ENCODE measurements at regions not wholly inside any gene's neighbourhood (a gene's known extent, or its start where the extent isn't known, plus 50 kb on each side); places are given as distances from the start of the nearest gene placed in this dataset.

DNA sequence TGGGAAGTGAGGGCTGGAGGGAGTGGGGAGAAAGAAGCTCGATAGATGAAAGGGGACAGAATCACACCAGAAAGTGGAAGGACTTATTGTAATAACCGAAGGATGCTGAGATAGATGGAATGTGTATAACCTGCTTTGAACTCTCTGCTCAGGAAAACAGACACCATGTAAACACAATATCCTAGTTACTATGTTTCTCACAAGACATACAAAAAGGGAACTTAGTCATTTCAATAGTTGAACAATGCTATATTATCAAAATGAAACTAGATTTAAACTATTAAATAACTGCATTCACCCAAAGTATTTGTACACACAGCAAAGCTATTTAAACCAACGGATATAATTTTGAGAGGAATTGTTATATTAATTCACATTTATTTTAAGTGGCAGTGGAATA is 108.3 kb upstream of the GADL1 start:
- DNase-seq (ENCODE audit: extremely low read depth in 1 of 2, low read depth in 1 of 2): no peak

DNA sequence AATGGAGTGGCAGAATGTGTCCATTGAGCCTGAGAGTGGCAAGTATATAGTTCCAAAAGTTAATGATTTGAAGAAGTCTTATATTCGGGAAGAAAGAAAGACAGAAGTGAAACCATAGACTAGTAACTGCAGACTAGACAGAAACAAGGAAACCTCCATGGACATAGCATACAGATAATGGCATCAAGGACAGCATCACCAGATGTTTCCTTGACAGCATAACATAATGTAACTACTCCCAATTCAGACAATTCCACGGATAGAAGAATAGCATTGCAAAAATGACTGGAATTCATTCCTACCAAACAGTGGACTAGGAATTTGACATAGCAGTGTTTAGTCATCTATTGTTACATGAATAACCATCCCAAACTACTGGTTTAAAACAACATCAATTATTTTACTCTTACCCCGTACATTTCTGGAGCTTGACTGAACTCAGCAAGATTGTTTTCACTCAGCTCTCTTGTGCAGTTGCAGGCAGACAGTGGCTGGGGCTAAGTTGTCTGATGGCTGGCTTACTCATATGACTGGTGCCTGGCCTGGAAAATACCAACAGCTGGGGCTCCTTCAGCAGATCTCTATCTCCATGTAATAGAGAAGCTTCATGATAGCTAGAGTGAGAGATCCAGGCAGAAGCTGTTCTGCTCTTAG is 109.7 kb upstream of the GADL1 start:
- no peak for DNase-seq (ENCODE audit: extremely low read depth in 1 of 2, low read depth in 1 of 2)

DNA sequence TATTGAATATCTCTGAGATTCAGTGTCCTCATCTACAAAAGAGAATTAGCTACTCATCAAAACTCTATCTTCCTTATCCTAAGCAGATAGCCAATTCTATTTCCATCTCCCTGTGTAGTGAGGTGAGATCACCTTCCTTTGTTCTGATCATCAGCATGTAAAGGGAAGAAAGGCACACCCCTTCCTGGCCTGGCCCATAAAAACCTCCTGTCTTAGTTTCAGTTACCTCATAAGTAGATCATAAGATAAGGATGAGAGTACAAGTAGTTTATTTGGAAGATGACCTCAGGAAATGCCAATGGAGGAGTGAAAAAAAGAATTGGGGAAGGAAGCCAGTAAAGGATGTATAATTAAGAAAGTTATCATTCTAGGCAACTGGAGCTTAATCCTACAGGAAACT is 114.5 kb upstream of the GADL1 start:
- no peak for DNase-seq (ENCODE audit: extremely low read depth in 1 of 2, low read depth in 1 of 2)

DNA sequence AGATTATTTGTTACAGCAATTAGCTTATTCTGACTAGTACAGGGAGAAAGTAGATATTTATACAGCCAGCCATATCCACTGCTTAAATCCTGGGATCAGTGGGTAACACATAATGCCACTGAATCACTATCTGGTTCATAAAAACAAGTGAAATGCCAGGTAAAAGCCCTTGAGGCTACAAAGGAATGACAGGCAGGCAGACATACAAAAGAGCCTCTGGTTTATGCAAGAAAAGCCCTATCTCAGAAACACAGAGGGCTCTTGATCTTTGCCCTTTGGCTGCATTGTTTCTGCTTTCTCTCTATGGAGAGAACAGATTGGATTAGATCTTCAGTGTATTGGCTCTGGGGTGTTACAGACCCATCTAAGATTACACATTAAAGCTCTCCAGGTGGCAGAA is 115.4 kb upstream of the GADL1 start:
- no peak for DNase-seq (ENCODE audit: extremely low read depth in 1 of 2, low read depth in 1 of 2)

DNA sequence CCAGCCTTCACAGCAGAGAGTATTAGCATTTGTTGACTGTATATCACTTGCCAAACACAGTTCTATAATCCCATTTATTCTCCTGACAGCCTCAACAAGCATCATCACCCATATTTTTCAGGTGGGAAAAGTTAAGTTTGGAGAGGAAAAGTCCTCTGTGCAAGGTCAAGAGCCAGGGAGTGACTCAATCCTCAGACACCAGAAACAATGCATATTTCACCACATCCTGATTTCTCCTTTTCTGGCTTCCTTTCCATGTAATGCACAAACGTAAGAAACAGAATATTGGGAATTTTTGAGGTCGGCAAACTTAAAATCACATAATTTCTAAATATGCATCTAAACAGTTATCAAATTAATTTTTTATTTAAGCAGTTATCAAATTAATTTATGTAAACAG is 116.0 kb upstream of the GADL1 start:
- no peak for DNase-seq (ENCODE audit: extremely low read depth in 1 of 2, low read depth in 1 of 2)

DNA sequence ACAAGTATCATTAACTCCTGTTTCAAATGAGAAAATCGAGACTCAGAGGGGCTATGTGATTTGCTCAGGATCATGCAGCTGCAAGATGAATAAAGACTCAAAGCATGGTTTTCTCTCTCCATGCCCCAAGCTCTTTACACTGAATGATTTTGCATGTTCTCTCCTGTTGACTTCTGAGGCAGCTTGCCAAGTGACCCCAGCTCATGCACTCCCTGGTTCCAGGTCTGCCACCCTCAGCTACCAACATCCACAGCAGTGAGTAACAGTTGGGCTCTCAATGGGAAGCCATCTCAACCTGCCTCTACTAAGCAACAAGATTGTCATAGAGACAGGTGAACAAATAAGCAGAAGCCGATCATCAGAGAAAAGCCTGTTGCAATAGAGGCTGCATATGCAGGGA is 116.9 kb upstream of the GADL1 start:
- DNase-seq (ENCODE audit: extremely low read depth in 1 of 2, low read depth in 1 of 2): no peak

DNA sequence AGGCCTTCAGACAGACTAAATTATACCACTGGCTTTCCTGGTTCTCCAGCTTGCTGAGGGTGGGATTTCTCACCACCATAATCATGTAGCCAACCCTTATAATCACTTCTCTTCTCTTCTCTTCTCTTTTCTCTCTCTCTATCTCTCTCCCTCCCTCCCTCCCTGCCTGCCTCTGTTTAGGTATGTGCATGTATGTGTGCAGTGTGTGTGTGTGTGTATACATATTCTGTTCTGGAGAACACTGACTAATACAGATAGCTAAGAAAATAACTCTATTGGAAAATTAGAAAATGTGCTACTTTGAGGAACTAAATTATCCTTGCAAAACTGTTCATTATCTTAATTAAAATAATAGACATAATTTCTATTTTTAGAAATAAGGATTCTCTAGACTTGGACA is 118.6 kb upstream of the GADL1 start:
- DNase-seq (ENCODE audit: extremely low read depth in 1 of 2, low read depth in 1 of 2): no peak

DNA sequence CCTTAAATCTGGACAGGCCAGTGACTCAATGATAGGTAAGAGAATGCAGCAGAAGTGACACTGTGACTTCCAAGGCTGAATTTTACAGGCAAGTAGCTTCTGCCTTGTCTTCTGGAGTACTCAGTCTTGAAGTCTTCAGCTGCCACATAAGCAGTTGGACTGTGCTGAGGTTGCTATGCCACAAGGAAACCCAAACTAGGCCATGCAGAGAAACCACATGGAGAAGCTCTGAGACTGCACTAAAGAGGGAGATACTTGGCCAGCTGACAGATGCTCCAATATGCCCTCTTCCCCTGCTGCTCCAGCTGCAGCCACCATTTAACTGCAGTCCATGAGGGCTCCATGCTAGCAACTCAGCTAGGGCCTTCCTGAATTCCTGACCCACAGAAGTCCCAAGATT is 119.4 kb upstream of the GADL1 start:
- no peak for DNase-seq (ENCODE audit: extremely low read depth in 1 of 2, low read depth in 1 of 2)

DNA sequence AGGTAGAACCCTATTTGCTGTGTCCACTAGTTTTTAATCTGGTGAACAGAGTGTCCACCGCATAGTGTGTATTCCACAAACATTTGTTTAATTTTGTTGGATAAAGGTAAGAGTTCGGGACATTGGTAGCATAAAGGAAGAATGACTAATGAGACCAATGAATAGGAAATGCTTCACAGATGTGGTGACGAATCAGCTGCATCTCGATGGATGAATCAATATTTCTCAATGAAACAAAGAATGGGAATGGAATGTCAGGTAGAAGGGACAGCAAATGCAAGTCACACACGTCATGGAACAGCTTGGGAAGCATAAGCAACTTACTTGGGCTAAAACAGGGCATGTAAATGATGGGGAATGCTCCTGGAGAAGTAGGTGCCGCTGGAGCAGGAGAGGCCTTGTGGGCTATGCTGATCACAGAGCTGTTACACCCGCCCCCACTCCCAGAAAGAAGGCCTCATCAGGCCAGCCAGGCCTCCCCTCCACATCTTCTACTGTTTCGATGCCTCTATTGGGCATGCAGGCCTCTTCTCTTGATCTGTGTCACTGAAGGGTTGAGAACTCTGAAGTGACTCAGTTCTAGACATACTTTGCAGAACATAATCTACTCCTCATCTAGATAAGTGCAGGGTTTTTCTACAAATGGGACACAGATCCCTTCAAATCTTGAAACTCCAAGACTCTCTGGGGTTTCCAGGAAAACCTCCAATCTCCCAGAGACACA is 120.0 kb upstream of the GADL1 start:
- DNase-seq (ENCODE audit: extremely low read depth in 1 of 2, low read depth in 1 of 2): no peak

DNA sequence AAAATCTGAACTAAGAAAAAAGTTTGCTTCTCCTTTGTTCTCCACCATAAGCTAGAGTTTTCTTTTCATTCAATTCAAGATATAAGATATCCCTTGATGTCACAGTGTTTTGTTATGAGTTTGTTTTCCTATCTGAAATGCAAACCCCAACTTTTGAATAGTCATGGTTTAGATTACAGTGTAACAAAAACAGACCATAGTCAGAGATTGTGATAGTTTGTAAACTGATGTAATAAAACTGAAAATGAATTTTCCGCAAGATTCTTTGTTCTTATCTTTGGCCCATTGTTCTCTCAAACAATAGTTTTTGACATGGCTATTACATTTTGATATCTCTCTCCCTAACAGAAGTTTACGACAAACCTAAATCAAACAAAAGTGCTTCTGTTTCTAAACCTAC is 121.7 kb upstream of the GADL1 start:
- no peak for DNase-seq (ENCODE audit: extremely low read depth in 1 of 2, low read depth in 1 of 2)

DNA sequence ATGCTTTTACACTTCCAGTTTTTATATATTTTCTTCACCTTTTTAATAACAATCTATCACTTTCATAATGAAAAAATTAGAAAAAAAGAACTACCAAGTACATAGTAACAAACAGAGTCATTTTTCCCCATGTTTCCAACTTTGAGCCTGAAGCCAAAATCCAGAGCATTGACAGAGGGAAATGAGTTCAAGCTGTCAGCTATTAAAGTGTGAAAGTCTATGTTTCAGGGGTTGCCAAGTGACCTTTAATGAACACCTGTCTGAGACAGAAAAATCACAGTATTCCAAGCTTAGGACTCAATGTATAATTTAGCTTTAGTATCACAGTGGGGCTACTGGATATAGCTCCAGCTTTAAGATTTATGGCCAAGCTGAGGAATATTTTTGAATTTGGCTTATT is 128.3 kb upstream of the GADL1 start:
- DNase-seq (ENCODE audit: extremely low read depth in 1 of 2, low read depth in 1 of 2): no peak

DNA sequence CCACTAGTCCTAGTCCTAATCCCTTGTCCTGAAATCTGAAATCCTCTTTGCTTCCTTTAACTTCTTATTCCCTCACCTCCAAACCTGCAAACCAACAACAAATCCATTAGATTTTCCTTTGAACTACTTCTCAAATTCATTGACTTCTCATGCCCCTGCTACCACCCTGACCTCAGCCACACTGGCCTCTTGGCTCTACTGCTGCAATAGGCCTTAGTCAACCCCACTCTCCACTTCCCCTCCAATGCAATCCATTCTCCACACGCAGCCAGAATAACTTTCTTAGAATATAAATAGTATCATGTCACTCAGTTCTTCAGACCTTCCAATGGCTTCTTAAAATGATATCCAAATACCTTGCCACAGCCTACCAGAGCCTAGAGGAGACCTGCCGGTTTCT is 131.1 kb upstream of the GADL1 start:
- DNase-seq (ENCODE audit: extremely low read depth in 1 of 2, low read depth in 1 of 2): no peak

DNA sequence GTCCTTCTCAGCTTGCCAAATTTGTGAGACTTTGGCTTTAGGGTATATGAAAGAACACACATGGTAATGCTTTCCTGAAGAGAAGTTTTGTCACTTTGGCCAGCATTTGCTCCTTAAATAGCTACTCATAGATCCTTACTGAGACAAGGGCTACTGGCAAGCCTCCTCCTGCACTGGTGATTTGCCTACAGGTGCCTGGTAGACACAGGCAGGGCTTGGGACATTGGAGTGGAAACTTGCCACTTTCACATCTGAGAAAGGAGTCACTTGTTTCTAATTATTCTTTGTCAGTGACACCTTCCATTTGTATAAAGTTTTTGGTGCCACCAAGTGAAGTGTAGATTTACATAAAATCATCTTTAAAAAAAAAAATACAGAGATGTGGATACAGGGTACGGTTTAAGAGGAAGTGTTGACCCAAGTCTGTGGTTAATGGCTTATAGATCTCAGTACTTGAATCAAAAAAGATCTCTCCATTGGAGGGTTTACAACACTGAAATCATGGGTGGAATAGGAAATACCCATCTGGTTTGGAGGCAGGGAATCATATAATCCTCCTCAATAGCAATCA is 132.8 kb upstream of the GADL1 start:
- DNase-seq (ENCODE audit: extremely low read depth in 1 of 2, low read depth in 1 of 2): no peak

DNA sequence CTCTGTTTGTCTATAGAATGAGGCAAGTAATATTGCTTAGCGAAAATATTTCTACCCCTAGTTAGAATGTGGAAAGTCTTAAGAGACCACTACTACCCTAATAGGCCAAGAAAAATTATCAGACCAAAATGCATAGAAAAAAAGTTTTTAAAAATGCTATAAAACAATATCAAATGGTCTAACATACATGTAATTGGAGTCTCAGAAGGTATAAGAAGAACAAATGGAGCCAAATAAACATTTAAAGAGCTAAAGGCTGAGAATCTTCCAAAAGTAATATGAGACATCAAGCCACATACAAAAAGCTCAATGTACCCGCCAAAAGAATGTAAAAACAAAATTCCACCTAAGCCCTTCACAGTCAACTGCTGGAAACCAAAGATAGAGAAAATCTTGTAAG is 133.5 kb upstream of the GADL1 start:
- DNase-seq (ENCODE audit: extremely low read depth in 1 of 2, low read depth in 1 of 2): no peak

DNA sequence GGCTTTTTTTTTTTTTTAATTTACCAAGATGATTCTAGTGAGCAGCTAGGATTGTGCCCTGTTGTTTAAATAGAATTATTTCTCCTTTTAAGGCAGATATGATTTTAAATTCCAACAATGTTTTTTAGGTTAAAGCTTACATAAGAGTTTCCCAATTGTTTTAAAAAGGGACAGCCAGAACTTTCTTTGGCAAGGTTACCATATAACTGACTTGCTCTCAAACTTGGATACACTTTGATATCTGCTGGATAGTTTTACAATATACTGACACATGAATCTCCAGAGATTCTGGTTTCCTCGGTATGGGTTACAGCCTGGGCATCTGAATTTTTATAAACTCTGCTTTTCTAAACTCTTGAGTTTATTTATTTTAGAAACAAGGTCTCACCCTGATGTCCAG is 134.3 kb upstream of the GADL1 start:
- no peak for DNase-seq (ENCODE audit: extremely low read depth in 1 of 2, low read depth in 1 of 2)

DNA sequence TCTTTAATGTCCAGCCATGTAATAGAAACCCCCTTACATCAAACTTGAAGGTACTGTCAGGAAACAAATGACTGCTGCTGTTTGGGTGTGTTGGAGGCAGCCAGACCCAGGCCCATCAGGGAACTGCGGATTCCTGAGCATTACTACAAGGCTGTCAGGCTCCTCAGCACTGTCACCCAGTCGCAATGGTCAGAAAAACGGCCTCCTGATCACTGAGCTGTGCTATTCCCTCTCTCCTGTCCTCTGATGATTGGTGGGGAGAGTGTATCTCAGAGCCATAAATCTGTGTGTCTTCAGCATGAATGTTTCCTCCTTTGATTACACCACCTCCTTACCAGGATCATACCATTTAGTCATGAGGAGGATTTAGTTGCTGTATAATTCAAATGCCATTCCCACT is 135.2 kb upstream of the GADL1 start:
- DNase-seq (ENCODE audit: extremely low read depth in 1 of 2, low read depth in 1 of 2): no peak

DNA sequence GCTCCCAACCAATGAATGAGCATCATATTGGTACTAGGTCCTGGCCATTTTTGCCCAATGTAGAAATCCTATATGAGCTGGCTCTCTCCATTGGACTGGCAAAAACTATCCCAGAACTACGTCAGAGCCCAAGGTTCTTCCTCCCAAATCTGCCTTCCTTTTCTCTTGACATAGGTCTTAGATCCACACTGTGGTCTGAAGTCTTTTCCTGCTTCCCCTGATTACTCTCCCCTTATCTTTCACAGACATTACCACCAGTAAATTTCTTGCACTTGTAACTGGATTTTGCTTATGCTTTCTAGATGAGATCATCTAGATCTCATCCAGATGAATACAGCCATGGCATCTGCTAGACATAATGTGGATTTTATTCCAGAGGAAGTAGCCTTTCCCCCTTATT is 141.2 kb upstream of the GADL1 start:
- DNase-seq (ENCODE audit: extremely low read depth in 1 of 2, low read depth in 1 of 2): no peak

DNA sequence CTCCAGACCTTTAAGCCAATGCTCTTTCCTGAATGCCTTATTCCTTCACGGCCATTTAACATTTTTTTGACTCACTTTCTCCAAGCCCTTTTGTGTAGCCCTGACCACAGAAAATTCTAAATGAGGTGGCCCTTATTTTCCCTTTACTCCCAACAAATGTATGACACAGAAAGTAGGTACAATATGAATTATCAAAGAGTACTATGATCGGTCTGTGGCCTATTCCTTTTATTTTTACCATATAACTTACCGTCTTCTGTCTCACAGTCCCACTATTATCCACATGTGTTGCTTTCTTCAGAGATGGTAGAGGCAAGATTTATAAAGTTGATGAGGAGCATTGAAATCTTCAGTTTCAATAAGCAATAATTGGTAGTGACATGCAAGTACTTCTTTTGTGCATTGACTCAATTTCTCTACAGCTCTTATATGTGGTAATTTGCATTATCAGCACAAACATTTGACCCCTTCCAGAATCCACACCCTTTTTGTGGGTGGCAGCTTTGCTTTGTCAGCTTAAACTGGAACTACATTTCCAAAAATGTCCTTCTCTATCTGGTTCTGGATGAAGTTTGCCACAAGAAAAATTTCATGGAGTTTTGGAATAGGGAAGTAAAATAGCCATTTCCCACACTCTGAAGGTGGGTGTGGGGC is 143.8 kb upstream of the GADL1 start:
- no peak for DNase-seq (ENCODE audit: extremely low read depth in 1 of 2, low read depth in 1 of 2)

DNA sequence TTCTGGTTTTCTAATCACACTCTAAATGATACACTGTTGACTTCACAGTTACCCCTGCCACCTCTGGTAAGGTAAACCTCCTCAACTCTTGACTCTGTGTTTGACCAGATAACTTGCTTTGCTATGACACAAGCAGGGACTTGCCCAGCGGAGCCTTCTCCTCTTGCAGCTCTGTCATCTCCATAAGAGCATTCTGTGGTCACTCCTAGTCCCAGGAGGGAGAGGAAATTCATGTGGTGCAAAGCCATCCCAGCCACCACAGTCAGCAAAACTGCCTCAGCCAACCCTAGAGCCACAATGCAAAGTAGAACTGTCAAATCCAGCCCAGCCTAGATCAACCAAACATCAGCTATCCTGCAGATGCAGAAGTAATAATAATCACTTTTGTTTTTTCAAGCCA is 144.7 kb upstream of the GADL1 start:
- no peak for DNase-seq (ENCODE audit: extremely low read depth in 1 of 2, low read depth in 1 of 2)

DNA sequence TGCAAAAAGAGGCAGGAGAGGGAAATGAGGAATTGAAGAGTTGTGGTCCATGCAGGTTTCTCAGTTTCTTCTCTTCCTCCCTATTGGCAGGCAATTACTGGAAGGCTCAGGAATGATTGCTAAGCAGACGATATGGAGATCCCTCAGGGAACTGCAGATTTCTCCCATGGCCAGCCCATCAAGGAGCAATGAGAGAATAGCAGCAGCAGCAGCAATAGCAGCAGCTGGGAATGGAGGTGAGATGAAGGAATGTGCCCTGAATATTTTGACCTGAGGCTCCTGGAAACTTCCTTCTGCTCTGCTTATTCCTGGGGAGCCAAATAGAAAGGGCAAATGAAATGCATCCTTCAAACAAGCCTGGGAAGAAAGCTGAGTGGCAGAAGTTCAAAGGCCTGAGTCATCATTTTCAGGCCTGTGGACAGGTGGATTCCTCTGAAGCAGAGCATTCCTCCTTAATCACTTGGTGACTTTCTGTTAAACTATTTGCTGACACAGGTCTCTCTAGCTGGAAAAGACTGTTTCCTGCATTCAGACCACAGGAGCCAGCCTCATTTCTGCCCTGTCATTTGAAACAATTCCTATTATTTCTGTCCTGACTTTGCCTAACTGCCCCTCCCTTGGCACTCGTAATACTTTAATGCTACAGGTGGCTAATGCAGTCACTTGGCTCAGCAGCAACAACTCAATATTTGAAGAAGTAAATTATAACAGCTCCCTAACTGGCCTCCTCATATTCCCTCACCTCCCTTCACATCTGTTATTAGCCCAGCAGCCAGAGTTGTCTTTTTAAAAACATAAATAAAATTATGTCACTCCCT is 146.9 kb upstream of the GADL1 start:
- DNase-seq (ENCODE audit: extremely low read depth in 1 of 2, low read depth in 1 of 2): no peak

DNA sequence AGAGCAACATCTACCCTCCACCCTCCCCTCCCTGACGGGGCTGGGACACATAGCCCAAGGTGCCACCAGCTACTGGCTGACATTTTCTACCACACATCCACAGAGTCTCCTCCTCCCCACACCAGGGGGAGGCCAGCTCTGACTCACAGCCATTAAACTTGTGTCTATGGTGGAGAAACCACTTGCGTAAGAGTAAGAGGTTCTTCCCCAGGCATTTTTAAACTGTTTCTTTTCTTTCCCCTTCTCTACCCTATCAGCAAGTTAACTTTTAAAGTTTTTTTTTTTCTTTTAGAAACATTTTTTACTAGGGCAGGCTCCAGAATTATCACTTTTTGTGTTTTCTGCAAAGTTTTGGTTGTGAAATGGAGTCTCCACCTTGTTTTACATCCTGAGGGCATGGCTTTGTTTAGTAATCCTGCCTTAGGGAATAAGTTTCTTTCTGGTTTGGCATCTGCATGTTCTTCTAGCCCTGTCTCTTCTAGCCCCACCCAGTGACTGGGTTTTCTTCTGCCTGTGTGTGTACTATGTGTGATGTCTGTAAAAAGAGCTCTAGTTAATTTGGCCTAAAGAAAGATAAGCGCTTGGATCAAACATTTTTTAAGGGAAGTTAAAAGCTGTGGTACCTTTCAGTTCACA is 148.8 kb upstream of the GADL1 start:
- DNase-seq (ENCODE audit: extremely low read depth in 1 of 2, low read depth in 1 of 2): no peak
